ENCODE measurements at regions not wholly inside any gene's neighbourhood (a gene's known extent, or its start where the extent isn't known, plus 50 kb on each side); places are given as distances from the start of the nearest gene placed in this dataset.

GRCh38 chr2:186197955-186198354, 288.1 kb upstream of the ZC3H15 start:
- H3K9me3 ChIP-seq (ENCODE audit: control insufficient read depth in 4 of 4, low read length in 3 of 4), result no peaks in the 10 kb centered on the region
- TF ChIP-seq EGR1 (IDR thresholded peaks at IDR 0.05; ENCODE audit: low read depth in 2 of 2) (no peak), SP1 (IDR thresholded peaks at IDR 0.05) (peak; percentile 49), ATF3 (IDR thresholded peaks at IDR 0.05) (peak; percentile 36), MAX (IDR thresholded peaks at IDR 0.05) (no peak), JUND (IDR thresholded peaks at IDR 0.05) (peak in 1 of 2 donors; percentile 71), YY1 (IDR thresholded peaks at IDR 0.05) (no peak), HNF4G (IDR thresholded peaks at IDR 0.05) (peak; percentile 69), HNF4A (conservative IDR thresholded peaks at IDR 0.05) (peak in 1 of 2 donors; percentile 91)
- no peak for DNase-seq (ENCODE audit: low spot score)
- 97% methylated on average over 1 of the region's 1 CpG for WGBS
- no peaks in the 10 kb centered on the region for H3K27me3 ChIP-seq (ENCODE audit: control insufficient read depth in 4 of 4, insufficient read depth in 4 of 4, low read length in 3 of 4)
- peaks cover 0 to 3% (median 0%) of the 10 kb centered on the region in 4 donors for H3K4me1 ChIP-seq (ENCODE audit: control insufficient read depth in 4 of 4, insufficient read depth in 4 of 4, low read length in 3 of 4)
- no peak overlapping the region for H3K27ac ChIP-seq (ENCODE audit: low read depth in 1 of 2, low read length in 2 of 2)
- H3K4me3 ChIP-seq (ENCODE audit: low read depth in 1 of 3, low read length in 3 of 3), result no peak overlapping the region
- H3K9ac ChIP-seq (ENCODE audit: low read depth in 1 of 2, low read length in 2 of 2), result no peak overlapping the region
- H3K36me3 ChIP-seq (ENCODE audit: control insufficient read depth in 4 of 4, insufficient read depth in 3 of 4, low read depth in 1 of 4, low read length in 3 of 4), result no peaks in the 10 kb centered on the region

- Histone ChIP-seq H3K27me3 (ENCODE audit: control insufficient read depth in 4 of 4, insufficient read depth in 4 of 4, low read length in 3 of 4) (no peaks in the 10 kb centered on the region), H3K27ac (ENCODE audit: low read depth in 1 of 2, low read length in 2 of 2) (no peak overlapping the region), H3K9ac (ENCODE audit: low read depth in 1 of 2, low read length in 2 of 2) (no peak overlapping the region), H3K36me3 (ENCODE audit: control insufficient read depth in 4 of 4, insufficient read depth in 3 of 4, low read depth in 1 of 4, low read length in 3 of 4) (no peaks in the 10 kb centered on the region), H3K4me3 (ENCODE audit: low read depth in 1 of 3, low read length in 3 of 3) (no peak overlapping the region), H3K4me1 (ENCODE audit: control insufficient read depth in 4 of 4, insufficient read depth in 4 of 4, low read length in 3 of 4) (peaks cover 0 to 3% (median 0%) of the 10 kb centered on the region in 4 donors), H3K9me3 (ENCODE audit: control insufficient read depth in 4 of 4, low read length in 3 of 4) (no peaks in the 10 kb centered on the region)
- TF ChIP-seq ATF3 (IDR thresholded peaks at IDR 0.05), result no peak
- TF ChIP-seq EGR1 (IDR thresholded peaks at IDR 0.05; ENCODE audit: low read depth in 2 of 2), result no peak
- TF ChIP-seq HNF4A (conservative IDR thresholded peaks at IDR 0.05), result no peak
- no peak for TF ChIP-seq TAF1 (conservative IDR thresholded peaks at IDR 0.05)
- no peak for TF ChIP-seq RAD21 (IDR thresholded peaks at IDR 0.05)
- WGBS, result 76% methylated on average over 1 of the region's 1 CpG
- no peak for DNase-seq (ENCODE audit: low spot score)
Measured at GRCh38 chr2:186199029-186199428, 287.0 kb upstream of the ZC3H15 start.

GRCh38 chr2:186201371-186201770, 284.7 kb upstream of the ZC3H15 start:
- H3K9me3 ChIP-seq (ENCODE audit: control insufficient read depth in 4 of 4, low read length in 3 of 4), result no peaks in the 10 kb centered on the region
- no peak for DNase-seq (ENCODE audit: low spot score)

More at GRCh38 chr2:186201371-186201770, 284.7 kb upstream of the ZC3H15 start:
- Histone ChIP-seq H3K9ac (ENCODE audit: low read depth in 1 of 2, low read length in 2 of 2) (no peak overlapping the region), H3K4me1 (ENCODE audit: control insufficient read depth in 4 of 4, insufficient read depth in 4 of 4, low read length in 3 of 4) (peaks cover 0 to 3% (median 0%) of the 10 kb centered on the region in 4 donors), H3K4me3 (ENCODE audit: low read depth in 1 of 3, low read length in 3 of 3) (no peak overlapping the region), H3K27ac (ENCODE audit: low read depth in 1 of 2, low read length in 2 of 2) (no peak overlapping the region), H3K36me3 (ENCODE audit: control insufficient read depth in 4 of 4, insufficient read depth in 3 of 4, low read depth in 1 of 4, low read length in 3 of 4) (peaks cover 0 to 2% (median 0%) of the 10 kb centered on the region in 4 donors), H3K27me3 (ENCODE audit: control insufficient read depth in 4 of 4, insufficient read depth in 4 of 4, low read length in 3 of 4) (no peaks in the 10 kb centered on the region)
- no peak for TF ChIP-seq RAD21 (IDR thresholded peaks at IDR 0.05)
- no peak for TF ChIP-seq JUND (IDR thresholded peaks at IDR 0.05)
- no peak for TF ChIP-seq HNF4G (IDR thresholded peaks at IDR 0.05)
- TF ChIP-seq SP1 (IDR thresholded peaks at IDR 0.05), result no peak
- TF ChIP-seq NR2F2 (IDR thresholded peaks at IDR 0.05), result no peak
- no peak for TF ChIP-seq RXRA (IDR thresholded peaks at IDR 0.05)
- TF ChIP-seq FOXA1 (IDR thresholded peaks at IDR 0.05), result no peak
- TF ChIP-seq EGR1 (IDR thresholded peaks at IDR 0.05; ENCODE audit: low read depth in 2 of 2), result no peak
- TF ChIP-seq GABPA (IDR thresholded peaks at IDR 0.05 in 1 of 2, conservative IDR thresholded peaks at IDR 0.05 in 1 of 2), result no peak
- TF ChIP-seq CTCF (IDR thresholded peaks at IDR 0.05; ENCODE audit: low read depth, low read length, missing input control), result no peak
- no peak for TF ChIP-seq FOXA2 (IDR thresholded peaks at IDR 0.05)

Data from liver (tissue), 8 donors.